GM23338 (cell line): ENCODE measurements at regions not wholly inside any gene's neighbourhood (a gene's known extent, or its start where the extent isn't known, plus 50 kb on each side); places are given as distances from the start of the nearest gene placed in this dataset.

Experiments used
- ETS1 ChIP-seq: IDR thresholded peaks from 2 replicates; pipeline ENCODE4 v1.6.1; 2016; ENCODE audit warnings: antibody characterized with exemption
- EZH2 ChIP-seq: fragments of 200-600 bp; sonication (generic); IDR thresholded peaks from one replicate; pipeline ENCODE4 v1.8.0; 2017; ENCODE audit warnings: antibody characterized with exemption, mild to moderate bottlenecking, low read depth; ENCODE audit not compliant: unreplicated experiment
- TF ChIP-seq, protein P1 (sequence below), 2 experiments: fragments of 200-600 bp in 1 of 2; sonication (generic) in 1 of 2; conservative IDR thresholded peaks; 2 replicates each; pipeline versions ENCODE4 v1.5.1 to v1.6.1; 2016 to 2017; ENCODE audit warnings: antibody characterized with exemption in 2 of 2, low read depth in 2 of 2, mild to moderate bottlenecking in 2 of 2, moderate library complexity in 1 of 2
- TF ChIP-seq, protein P2 (sequence below): IDR thresholded peaks from one replicate; pipeline ENCODE4 v1.6.1; 2018; ENCODE audit warnings: antibody characterized with exemption; ENCODE audit not compliant: unreplicated experiment

DNA sequence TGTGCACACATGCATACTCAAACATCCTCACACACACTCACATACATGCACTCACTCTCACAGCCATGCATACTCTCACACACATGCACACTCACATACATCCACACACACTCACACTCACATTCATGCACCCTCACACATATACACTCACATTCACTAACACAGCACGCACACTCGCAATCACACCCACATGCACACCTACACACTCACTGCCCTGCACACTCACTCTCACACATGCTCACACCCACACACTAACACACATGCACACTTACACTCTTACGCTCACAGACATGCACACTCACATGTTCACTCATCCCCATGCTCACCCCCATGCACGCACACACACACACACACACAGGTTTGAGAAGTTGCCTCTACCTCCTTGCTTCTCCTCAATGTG, 63.2 kb upstream of the SFSWAP start:
- TF ChIP-seq, protein P1, sequence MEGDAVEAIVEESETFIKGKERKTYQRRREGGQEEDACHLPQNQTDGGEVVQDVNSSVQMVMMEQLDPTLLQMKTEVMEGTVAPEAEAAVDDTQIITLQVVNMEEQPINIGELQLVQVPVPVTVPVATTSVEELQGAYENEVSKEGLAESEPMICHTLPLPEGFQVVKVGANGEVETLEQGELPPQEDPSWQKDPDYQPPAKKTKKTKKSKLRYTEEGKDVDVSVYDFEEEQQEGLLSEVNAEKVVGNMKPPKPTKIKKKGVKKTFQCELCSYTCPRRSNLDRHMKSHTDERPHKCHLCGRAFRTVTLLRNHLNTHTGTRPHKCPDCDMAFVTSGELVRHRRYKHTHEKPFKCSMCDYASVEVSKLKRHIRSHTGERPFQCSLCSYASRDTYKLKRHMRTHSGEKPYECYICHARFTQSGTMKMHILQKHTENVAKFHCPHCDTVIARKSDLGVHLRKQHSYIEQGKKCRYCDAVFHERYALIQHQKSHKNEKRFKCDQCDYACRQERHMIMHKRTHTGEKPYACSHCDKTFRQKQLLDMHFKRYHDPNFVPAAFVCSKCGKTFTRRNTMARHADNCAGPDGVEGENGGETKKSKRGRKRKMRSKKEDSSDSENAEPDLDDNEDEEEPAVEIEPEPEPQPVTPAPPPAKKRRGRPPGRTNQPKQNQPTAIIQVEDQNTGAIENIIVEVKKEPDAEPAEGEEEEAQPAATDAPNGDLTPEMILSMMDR (conservative IDR thresholded peaks at IDR 0.05; ENCODE audit: low read depth in 2 of 2) = no peak
- no peak for TF ChIP-seq EZH2
- no peak for TF ChIP-seq ETS1
- TF ChIP-seq, protein P2, sequence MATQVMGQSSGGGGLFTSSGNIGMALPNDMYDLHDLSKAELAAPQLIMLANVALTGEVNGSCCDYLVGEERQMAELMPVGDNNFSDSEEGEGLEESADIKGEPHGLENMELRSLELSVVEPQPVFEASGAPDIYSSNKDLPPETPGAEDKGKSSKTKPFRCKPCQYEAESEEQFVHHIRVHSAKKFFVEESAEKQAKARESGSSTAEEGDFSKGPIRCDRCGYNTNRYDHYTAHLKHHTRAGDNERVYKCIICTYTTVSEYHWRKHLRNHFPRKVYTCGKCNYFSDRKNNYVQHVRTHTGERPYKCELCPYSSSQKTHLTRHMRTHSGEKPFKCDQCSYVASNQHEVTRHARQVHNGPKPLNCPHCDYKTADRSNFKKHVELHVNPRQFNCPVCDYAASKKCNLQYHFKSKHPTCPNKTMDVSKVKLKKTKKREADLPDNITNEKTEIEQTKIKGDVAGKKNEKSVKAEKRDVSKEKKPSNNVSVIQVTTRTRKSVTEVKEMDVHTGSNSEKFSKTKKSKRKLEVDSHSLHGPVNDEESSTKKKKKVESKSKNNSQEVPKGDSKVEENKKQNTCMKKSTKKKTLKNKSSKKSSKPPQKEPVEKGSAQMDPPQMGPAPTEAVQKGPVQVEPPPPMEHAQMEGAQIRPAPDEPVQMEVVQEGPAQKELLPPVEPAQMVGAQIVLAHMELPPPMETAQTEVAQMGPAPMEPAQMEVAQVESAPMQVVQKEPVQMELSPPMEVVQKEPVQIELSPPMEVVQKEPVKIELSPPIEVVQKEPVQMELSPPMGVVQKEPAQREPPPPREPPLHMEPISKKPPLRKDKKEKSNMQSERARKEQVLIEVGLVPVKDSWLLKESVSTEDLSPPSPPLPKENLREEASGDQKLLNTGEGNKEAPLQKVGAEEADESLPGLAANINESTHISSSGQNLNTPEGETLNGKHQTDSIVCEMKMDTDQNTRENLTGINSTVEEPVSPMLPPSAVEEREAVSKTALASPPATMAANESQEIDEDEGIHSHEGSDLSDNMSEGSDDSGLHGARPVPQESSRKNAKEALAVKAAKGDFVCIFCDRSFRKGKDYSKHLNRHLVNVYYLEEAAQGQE = no peak
